OCI-LY7 (cell line): ENCODE measurements at regions not wholly inside any gene's neighbourhood (a gene's known extent, or its start where the extent isn't known, plus 50 kb on each side); places are given as distances from the start of the nearest gene placed in this dataset.

Experiments
- EZH2phosphoT487 ChIP-seq: fragments of 200-600 bp; sonication (generic); IDR thresholded peaks from 2 replicates; pipeline ENCODE4 v1.6.1; 2018; ENCODE audit warnings: low read depth, borderline replicate concordance, mild to moderate bottlenecking, mixed run types, antibody characterized with exemption, low read length, moderate library complexity, mixed read lengths
- TF ChIP-seq, protein P1 (sequence below): fragments of 200-600 bp; sonication (generic); conservative IDR thresholded peaks from 2 replicates; pipeline ENCODE4 v1.5.1; 2014; ENCODE audit warnings: mild to moderate bottlenecking, antibody characterized with exemption, low read length, moderate library complexity, mixed read lengths

DNA sequence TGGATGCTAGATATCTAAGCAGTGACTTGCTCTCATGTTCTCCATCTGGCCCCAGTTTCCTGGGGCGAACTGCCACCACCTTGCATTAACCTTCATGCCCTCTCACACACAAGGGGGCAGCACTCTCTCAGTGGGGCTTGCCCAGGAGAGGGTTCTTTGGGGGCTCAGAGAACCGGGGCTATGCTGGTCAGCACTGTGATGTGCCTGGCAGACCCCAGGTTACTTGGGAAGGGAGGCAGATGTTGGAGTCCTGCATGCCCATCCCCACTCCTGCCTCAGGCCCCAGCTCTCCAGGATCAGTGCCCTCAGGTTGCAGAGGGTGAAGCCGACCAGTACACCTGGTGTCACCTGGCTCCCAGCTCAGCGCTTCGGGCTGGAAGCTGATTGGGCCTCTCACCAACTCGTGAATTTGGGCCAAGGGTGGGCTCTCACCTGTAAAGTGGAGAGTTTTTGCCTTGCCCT, 396.2 kb upstream of the HS6ST1 start:
- TF ChIP-seq EZH2phosphoT487 = no peak
- TF ChIP-seq, protein P1, sequence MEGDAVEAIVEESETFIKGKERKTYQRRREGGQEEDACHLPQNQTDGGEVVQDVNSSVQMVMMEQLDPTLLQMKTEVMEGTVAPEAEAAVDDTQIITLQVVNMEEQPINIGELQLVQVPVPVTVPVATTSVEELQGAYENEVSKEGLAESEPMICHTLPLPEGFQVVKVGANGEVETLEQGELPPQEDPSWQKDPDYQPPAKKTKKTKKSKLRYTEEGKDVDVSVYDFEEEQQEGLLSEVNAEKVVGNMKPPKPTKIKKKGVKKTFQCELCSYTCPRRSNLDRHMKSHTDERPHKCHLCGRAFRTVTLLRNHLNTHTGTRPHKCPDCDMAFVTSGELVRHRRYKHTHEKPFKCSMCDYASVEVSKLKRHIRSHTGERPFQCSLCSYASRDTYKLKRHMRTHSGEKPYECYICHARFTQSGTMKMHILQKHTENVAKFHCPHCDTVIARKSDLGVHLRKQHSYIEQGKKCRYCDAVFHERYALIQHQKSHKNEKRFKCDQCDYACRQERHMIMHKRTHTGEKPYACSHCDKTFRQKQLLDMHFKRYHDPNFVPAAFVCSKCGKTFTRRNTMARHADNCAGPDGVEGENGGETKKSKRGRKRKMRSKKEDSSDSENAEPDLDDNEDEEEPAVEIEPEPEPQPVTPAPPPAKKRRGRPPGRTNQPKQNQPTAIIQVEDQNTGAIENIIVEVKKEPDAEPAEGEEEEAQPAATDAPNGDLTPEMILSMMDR = peak; percentile 72
